ENCODE measurements at regions not wholly inside any gene's neighbourhood (a gene's known extent, or its start where the extent isn't known, plus 50 kb on each side); places are given as distances from the start of the nearest gene placed in this dataset.
"Not testable (repeated sequence)": the region's sequence is repeated elsewhere in the genome, so short reads cannot be mapped to it uniquely, and the experiment has no call there.

DNA sequence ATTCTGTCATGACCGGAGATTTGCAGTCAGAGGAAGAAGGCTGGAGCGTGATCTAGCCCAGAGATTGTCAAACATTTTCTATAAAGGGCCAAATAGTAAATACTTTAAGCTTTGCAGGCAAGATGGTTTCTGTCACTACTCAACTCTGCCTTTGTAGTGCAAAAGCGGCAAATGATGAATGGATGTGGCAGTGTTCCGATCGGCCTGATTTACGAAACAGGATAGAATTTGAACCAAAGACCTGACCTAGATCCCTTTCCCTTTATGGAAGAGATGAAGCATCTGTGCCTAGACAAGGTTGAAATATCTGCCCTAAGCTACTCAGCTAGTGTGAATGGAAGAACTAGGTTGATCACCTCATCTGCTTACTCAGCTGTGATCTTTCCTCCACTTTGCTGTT is 209.5 kb downstream of the YTHDC2 start:
- no peak for DNase-seq

DNA sequence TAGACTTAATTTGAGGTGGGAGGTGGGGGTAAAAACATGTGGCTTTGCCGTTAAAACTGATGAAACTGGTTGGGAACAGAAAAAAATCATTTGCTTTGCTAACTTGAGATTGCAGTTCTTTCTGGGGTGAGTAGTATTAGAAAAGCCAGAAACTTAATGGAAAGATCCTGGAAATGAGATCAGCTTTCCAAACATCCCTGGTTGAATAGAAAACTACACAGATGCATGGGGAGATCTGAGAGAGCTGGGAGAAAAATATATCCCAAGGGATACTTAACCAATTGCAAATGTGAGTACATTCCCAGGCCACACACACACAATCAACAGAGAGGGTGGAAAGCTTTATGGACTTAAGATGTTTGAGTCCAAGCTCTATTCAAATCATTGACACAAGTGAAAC is 222.3 kb downstream of the YTHDC2 start:
- no peak for DNase-seq

DNA sequence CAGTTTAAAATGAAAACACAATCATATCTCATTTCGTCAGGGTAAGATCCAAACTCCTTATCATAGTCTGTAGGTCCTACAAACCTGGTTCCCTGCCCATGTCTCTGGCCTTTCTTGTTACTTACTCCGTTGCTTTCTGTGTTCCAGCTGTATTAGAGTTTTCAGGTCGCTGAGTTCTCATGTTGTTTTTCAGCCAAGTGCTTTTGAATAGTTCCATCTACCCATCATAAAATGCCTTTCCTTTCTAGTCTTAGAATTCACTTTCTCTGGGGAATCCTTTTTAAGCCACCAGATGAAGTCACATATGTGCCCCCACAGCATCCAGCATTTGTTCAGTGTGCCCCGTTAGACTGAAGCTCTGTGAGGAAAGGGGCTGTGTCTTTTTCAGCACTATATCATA is 228.7 kb downstream of the YTHDC2 start:
- DNase-seq = no peak

DNA sequence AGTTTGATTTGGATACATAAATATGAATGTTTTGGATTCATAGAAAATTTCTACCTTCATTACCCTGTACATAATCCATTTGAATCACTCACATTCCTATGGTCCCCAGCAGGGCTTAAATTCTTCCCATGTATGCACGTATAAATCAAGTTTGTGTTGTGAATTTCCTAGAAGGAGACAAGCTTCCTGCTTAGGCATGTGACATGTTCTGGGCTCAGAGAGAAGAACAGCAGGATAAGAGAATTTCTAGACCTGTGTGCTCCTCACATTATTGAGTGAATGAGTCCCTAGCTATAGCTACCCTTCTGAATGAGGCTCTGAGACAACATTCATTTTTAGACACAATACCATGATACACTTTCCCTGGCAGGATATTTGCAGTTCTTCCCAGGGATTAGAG is 229.1 kb downstream of the YTHDC2 start:
- DNase-seq = no peak

DNA sequence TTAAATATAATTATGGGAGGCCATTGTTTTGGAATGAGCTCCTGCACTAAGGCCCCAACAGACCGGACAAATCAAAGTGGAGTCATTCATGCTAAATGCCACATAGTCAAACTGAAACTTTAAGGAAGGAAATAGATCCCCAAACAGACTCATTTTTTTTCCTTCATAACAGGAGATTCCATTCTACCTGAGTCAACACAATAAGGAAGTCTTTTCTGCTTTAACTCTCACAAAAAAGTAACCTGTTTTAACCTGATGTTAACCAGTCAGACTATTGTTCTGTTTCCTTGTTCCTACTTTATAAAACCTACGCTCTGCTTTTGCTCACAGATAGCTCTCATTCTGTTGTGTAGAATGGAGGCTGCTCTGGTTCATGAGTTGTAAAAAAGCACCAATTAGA is 234.9 kb downstream of the YTHDC2 start:
- no peak for DNase-seq

DNA sequence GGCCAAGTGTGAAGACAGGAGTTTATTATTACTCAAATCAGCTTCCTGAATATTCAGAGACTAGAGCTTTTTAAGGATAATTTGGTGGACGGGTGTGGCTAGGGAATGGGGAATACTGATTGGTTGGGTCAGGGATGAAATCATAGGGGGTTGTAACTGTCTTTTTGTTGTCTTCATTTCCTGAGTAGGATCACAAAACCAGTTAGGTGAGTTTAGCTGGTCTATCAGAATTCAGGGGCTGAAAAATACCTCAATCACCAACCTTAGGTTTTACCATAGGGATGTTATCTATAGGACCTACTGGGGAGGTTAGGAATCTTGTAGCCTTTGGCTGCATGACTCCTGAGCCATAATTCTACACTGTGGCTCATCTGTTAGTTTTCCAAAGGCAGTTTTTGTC is 235.8 kb downstream of the YTHDC2 start:
- DNase-seq = no peak

DNA sequence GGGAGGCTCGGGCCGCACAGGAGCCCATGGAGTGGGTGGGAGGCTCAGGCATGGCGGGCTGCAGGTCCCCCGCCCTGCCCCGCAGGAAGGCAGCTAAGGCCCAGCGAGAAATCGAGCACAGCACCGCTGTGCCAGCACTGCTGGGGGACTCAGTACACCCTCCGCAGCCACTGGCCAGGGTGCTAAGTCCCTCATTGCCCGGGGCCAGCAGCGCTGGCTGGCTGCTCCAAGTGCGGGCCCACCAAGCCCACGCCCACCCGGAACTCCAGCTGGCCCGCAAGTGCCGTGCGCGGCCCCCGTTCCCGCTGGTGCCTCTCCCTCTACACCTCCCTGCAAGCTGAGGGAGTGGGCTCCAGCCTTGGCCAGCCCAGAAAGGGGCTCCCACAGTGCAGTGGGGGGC is 239.7 kb downstream of the YTHDC2 start:
- not testable (repeated sequence) for DNase-seq

DNA sequence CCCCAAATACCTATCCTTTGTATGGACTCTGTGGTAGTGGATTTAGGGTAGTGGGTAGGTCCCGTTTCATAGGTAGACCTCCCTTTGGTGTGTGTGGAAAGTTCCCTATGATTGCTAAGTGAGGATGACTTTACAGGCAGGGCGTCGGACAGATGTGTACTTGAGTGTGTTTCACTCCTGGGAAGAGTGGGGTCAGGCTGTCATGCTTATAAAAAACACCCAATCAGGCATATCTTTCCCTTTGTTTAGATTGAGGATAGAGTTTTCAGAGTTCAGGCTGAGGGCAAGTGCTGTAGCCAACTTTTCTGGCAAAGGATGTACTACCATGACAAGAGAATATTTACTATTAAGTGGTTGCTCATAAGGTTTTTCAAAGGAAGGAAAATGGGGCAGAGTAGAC is 242.0 kb downstream of the YTHDC2 start:
- no peak for DNase-seq

DNA sequence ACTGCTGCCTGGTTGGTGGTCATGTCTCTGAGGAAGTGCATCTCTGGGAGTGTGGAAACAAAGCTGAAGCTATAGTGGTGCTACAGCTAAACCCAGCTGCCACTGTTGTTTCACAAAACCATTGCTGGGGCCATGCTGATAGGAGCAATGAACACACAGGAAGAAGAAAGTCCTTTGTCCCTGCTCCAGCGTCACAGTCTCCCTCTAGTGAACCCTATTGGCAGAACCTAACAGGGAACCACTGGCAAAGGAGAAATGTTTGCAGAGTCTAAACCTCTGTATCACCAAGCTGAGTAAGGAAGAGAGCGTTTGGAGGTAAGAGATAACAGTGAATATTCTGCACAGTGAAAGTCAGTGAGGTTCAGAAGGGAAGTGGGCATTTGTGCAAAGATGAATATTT is 244.0 kb downstream of the YTHDC2 start:
- no peak for DNase-seq

DNA sequence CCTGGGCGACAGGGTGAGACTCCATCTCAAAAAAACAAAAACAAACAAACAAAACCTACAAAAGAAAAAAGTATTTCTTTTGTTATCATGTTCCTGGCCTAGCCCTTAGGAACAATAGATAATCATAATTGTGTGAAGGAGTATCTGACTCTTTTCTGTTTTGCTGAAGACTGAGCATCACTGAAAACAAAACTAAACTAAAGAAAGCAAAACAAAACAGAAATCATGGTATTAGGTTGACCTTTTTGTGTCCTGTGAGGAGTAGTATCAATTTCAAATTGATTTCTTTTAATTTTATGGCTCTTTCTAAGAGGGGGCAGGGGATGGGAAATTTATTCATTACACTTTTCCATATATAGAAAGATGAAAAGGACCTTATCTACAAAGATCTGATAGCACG is 246.0 kb downstream of the YTHDC2 start:
- no peak for DNase-seq

DNA sequence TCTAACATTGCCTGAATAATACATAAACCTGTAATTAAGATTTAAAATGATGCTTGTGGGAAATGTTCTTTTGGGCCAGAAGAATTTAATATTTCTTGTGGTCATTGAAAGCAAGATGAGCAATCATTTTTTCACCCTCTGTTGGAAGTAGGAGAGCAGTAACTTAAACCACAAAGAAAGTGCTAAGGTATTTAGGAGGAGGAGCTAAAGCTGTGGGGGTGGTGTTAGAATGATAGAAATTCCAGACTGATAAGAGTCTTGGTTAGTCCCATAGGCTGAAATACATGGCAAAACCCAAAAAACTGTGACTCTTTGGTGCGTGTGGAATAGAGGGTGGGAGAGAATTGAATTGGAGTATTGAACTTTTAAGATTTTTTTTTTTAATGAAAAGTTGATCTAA is 247.0 kb downstream of the YTHDC2 start:
- no peak for DNase-seq

DNA sequence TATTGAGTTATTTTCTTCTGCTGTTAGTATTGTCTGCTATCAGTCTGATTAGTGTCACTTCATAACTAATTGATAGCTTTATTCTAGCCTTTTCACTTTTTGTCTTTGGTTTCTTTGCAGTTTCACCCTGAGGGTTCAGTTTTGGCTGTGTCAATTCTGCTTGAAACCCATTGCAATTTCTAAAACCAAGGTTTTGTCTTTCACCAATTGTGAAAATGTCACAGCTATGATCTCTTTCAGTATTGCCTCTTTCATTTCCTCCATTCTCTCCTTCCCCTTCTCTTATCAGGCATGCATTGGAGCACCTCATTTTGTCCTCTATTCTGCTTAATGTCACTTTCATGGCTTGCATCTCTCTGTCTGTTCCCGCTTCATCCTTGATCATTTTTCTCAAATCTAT is 248.1 kb downstream of the YTHDC2 start:
- DNase-seq = no peak

DNA sequence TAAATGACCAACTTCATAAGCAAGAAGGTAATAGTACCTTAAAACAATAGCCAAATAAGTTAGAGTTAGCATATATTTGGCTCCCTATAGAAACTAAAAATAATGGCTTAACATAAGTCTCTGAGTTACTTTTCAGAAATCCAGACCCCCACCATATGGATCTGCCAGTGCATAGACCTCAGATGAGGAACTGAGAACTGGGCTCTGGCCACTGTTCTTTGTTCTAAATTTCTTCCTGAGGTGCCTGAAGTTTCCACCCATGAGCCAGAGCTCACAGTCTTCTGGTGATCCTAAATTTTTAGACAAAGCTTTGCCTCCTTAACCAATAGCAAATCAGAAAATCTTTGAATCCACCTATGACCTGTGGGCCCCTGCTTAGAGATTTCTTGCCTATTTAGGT is 250.9 kb downstream of the YTHDC2 start:
- no peak for DNase-seq

DNA sequence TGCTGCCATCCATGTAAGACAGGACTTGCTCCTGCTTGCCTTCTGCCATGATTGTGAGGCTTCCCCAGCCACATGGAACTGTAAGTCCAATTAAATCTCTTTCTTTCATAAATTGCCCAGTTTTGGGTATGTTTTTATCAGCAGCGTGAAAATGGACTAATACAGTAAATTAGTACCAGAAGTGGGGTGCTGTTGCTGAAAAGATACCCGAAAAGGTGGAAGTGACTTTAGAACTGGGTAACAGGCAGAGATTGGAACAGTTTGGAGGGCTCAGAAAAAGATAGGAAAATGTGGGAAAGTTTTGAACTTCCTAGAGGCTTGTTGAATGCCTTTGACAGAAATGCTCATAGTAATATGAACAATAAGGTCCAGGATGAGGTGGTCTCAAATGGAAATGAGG is 253.3 kb downstream of the YTHDC2 start:
- DNase-seq = not testable (repeated sequence)

DNA sequence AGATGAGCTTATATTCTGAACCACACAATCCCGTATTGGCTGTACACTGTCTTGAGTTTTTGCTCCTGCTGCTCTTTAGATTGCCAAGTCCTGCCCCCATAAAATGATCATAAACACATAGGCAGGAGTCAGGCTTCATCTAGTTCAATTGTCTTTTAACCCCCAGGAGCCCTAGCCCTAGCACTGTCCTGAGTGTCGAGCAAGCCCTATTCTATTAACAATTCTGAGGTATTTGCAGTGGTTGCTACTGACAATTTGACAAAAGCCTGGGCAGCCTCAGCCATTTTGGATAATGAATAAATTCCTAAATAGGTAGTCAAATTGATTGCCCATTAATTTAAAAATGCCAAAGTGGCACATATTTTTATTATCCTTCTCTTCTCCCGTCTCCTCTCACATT is 257.2 kb downstream of the YTHDC2 start:
- DNase-seq = no peak

DNA sequence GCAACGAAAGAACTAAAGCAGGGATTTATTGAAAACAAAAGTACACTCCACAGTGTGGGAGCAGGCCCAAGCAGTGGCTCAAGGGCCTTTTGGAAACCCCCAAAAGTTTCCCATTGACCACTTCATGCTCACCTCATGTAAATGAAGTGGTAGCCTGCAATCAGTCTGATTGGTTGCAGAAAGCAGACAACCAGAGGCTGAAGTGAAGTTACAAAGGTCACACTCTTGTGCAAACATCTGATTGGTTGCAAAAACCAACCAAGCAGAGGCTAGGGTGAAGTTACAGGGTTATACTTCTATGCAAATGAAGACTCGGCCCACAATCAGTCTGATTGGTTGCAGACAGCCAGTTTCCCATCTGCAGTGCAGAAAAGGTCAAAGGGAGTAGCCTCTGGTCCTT is 258.0 kb downstream of the YTHDC2 start:
- DNase-seq = no peak

DNA sequence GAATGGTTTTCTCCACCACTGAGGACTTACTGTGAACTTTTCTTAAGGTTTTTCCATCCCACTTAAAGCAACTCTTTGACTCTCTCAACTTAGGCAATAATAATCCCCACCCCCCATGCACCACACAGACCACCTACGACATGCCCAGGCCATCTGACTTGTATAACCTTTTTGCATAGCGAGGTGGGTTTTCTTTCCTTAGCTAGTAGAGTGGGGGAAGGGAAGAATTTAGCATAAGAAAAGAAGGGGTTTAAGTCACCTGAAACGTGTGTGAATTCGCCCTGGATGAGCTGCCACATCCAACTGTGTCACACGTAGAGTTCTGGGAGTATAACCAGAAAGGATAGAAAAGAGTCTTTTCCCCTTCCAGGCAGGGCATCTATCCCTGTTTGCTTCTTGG is 262.7 kb downstream of the YTHDC2 start:
- DNase-seq = no peak

DNA sequence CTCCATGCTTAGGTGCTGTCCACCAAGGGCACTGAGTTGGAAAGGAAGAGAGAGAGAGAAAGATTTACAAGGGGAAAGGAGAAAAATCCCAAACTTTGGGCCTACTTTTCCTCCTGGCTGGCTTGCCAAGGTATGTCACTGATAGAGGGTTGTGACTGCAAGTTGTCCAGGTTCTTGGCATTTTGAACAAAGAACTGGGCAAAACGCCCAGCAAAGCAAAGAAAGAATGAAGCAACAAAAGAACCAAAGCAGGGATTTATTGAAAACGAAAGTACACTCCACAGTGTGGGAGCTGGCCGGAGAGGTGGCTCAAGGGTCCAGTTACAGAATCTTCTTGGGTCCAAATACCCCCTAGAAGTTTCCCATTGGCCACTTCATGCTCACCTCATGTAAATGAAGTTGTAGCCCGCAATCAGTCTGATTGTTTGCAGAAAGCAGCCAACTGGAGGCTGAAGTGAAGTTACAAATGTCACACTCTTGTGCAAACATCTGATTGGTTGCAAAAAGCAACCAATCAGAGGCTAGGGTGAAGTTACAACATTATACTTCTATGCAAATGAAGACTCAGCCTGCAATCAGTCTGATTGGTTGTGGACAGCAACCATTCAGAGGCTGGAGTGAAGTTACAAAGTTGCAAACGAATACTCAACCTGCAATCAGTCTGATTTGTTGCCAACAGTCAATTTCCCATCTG is 263.5 kb downstream of the YTHDC2 start:
- no peak for DNase-seq

DNA sequence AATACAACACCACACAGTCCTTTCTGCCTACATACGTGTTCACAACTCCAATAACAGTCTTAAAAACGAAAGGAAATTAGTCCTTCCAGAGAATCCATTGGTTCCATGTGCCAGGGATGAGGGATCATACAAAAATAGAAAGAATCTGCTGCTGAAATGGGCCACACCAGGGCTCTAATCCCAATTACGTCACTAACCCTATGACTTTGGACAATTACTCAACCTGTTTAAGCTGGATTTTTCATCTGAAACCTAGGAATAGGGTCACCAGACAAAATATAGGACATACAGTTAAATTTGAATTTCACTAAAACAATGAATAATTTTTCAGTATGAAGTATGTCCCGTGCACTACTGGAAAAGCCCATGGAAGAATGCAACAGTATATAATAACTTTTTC is 264.7 kb downstream of the YTHDC2 start:
- DNase-seq = no peak

DNA sequence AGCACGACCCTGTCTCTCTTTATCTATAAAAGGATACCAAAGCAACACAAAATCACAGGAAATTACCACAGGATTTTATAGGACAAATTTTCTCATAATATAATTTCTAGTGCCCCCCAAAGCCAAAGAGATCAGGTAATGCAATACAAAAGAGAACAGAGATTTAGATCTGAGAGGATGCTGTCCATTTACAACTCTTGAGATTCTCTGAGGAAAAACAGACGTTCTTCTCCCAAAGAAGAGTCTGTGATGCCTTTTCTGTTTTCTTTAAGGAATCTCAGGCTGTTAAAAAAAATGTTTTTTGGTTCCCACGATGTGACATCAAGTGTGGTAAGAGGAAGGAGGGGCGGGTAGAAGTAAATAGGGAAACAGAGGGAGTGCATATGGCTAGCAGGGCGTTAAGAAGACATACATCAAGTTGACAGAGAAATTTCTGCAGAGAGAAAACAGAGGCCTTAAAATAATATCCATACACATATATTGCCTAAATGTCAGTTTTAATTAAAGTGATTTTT is 274.7 kb downstream of the YTHDC2 start:
- DNase-seq = no peak

DNA sequence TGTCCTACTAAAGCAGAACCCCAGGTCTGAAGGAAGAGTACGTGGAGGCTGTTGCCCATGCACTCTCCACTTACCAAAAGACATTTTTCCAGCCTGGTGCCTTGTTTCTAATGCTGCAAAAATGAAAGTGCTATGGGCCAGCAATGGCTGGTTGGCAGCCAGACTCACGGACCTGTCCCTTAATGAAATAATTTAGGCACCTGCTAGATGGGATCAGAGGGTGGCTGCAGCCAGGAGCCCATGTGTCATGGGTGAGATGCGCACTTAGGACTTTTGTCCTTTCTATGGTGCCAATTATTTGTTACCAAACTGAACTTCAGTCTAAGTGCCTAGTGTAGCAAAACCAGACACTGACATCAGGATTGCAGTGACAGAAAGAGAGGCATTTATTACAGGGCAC is 276.3 kb downstream of the YTHDC2 start:
- DNase-seq = no peak

DNA sequence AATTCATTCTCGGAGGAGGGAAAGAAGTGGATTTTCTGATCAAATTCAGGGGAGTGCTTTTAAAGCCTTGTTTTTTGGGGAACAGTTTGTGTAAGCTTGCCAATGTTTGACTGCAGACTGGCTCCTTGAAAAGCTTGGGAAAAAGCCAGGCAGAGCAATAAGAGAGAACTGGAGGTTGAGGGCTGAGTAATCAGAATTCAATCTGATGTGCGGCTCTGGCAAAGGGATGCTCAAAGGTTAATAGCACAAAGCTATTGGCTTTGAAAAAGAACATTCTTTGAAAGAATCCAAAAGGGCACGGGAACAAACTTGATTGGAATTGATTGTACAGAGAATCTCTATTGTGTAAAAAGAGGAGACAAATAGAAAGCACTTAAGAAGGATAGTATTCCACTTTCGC is 279.3 kb downstream of the YTHDC2 start:
- DNase-seq = no peak

DNA sequence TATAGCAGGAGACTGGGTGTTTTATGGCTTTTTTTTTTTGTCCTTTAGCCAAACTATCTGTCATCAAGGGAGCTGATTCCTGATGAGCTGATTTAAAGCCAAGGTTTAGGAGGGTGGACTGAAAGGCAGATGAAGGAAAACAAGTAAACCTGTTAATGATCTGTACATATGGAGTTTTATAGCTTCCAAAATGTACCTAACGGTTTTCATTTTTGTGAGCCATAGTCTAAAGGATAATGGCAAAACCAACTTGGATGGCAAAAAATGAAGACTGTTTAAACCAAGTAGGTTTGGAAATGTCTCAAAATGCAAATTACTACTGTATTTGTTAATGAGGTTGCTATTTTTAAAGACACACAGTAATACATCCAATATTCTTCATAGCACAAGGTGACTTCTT is 281.5 kb downstream of the YTHDC2 start:
- DNase-seq = no peak

DNA sequence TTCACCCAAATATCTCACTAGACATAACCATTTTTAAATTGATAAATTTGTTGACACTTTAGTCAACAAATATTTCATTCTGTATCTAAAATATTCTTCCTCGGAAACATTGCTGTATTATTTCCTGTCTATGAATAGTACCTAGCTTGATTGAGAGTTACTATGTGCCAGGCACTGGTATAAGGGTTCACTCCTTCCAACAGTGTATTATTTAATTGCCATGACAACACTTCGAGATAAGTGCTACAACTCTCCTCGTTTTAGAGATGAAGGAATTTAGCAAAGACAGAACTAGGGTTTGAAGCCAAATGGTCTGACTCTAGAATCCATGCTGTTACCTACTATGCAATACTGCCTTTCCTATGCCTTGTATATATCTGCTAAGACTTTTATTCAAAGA is 287.2 kb downstream of the YTHDC2 start:
- DNase-seq = no peak

DNA sequence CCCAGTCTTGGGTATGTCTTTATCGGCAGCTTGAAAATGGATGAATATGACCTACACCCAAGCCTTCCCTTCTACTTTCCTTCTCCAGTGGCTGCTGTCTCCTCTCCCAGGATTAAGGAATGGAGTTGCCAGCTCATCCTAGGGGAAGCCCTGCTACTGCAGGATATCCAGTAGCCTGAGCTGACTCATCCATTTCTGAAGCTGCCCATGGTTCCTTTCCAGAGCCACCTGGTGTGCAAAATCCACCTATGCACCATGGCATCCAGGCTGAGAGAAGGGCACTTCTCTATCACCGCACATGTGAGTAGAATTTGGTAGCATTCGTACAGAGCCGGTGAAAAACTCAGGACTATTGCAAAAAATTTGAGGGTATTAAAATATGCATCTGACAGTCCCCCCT is 290.8 kb downstream of the YTHDC2 start:
- no peak for DNase-seq

DNA sequence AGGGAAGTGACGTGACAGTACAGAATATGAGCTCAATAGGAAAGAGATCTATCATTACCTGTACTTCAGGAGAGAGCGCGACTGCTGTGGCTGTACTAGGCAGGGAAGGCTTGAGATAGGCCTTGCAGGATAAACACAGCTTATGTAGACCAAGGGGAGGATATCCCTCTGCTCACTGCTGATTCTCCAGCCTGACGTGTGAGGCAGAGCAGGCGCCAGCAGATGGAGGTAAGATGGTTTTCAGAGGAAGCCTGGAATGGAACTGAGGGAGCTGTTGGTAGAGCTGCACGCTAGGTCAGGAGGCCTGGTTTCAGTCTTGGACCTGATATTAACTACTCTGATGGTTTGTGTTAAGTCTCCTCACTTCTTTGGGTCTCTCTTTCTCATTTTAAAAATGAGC is 291.4 kb downstream of the YTHDC2 start:
- no peak for DNase-seq
